IPS-18c (cell line): ENCODE measurements at regions not wholly inside any gene's neighbourhood (a gene's known extent, or its start where the extent isn't known, plus 50 kb on each side); places are given as distances from the start of the nearest gene placed in this dataset.

Source experiments
- H3K4me3 ChIP-seq: 2 replicates; pipeline ENCODE4 v1.7.0; 2013; ENCODE audit warnings: low read depth, mild to moderate bottlenecking, low read length, moderate library complexity; ENCODE audit not compliant: insufficient read depth
- H3K9me3 ChIP-seq: one replicate; pipeline ENCODE4 v1.6.1; 2013; ENCODE audit warnings: mild to moderate bottlenecking, low read length, moderate library complexity; ENCODE audit not compliant: control insufficient read depth, insufficient read depth

DNA sequence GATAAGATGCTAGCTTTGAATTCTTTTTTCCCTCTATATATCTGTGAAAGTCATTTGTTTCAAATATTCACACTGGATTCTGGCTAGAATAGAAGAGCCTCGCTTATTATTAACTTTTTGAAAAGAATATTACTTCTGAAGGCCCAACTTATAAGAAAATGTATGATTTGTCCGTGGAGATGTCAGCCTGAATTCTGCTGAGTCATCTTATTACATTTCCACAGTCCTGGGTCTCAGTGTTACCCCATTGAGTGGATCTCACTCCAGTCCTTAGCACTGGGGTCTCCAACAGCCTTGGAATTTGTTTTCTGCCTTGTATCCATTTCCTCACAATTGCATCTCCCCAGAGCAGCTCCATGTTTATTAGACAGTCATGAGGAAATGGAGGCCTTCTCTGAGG lies 907.9 kb downstream of the VRK1 start:
- Histone ChIP-seq H3K4me3 (no peak overlapping the region), H3K9me3 (no peaks in the 10 kb centered on the region)

DNA sequence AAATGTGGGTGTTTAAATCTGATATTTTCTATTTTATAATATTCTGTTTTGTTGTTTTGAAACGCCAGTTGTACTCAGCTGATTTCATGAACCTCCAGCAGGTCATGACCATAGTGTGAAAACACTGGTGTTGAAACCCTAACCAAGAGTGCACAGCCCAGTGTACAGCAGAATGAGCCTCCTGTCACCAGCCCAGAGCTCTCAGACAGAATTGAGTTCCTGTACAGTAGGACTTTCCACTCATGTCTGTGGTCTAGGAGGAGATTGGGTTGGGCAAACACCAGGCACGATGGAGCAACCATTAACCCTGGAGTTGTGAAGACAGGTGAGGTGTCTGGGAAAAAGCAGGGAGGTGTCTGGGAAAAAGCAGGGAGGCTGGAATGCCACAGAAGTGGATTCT lies 908.8 kb downstream of the VRK1 start:
- Histone ChIP-seq H3K4me3 (no peak overlapping the region), H3K9me3 (no peaks in the 10 kb centered on the region)

DNA sequence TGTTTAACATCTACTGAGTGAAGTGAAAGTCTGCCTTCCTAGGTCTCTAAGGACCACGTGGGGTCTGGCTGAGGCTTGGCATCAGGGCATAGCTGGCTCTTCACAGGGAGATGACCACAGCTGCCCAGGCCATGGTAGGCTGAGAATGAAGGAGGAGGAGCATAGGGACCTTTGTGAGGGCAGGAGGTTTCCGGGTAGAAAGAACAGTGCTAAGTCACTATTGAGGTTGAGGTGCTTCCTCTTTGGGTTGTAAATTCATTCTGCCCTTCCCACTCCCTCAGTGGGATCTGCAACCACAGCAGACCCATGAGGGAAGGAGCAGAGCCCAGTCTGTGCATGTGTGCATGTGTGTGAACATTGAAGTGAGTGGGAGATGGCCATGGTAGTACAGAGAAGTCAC lies 909.6 kb downstream of the VRK1 start:
- Histone ChIP-seq H3K9me3 (no peaks in the 10 kb centered on the region), H3K4me3 (no peak overlapping the region)

DNA sequence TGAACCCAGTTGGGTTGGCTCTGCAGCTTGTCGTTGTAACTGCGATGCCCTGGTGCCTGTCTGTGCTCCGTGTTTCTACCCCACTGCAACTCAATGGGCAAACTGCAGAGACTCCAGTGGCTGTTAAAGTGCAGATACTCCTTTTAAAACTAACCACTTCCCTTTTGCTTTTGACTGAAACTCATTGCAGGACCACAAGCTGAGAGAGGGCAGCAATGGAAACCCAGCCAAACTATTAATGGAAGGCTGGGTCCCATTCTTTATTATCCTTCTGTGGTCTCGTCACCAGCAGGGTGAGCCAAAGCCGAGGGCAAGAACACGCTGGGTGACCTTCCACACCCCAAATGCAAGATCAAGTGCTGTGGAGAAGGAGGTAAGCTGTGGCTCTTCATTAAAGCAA lies 910.4 kb downstream of the VRK1 start:
- Histone ChIP-seq H3K4me3 (no peak overlapping the region), H3K9me3 (no peaks in the 10 kb centered on the region)

DNA sequence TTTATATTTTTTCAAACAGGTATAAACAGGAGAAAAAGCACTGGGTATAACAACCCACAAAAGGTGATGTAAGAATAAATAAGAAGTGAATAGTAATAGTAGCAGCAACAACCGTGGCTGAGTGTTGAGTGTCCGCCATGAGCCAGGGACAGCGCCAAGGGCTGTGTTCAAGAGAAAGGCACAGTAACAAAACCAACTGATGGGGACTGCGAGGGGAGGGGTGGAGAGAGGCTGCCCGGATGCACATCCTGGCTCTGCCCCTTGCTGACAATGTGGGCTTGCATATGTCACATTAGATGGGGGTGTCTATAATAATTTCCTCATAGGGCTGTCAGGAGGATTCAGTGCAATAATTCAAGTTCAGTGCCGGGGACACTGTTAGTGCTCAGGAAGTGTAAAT lies 912.4 kb downstream of the VRK1 start:
- Histone ChIP-seq H3K9me3 (no peaks in the 10 kb centered on the region), H3K4me3 (no peak overlapping the region)

DNA sequence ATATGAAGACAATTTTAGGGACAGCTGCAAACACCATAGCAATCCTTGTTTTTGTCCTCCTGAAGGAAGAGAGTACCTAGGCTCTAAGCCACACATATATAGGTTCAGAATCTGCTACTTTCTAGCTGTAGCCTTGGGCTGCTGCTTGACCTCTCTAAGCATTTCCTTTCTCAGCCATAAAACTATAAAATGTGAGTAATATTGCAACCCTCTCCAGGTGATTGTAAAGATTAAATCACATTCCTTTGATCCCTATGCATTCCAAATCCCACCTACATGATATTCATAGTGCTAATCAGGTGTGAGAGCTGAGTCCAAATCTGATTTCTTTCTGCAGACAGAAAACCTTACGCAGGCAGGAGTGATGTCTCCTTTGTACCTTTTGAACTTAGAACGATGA lies 913.5 kb downstream of the VRK1 start:
- no peaks in the 10 kb centered on the region for H3K9me3 ChIP-seq
- H3K4me3 ChIP-seq = no peak overlapping the region

DNA sequence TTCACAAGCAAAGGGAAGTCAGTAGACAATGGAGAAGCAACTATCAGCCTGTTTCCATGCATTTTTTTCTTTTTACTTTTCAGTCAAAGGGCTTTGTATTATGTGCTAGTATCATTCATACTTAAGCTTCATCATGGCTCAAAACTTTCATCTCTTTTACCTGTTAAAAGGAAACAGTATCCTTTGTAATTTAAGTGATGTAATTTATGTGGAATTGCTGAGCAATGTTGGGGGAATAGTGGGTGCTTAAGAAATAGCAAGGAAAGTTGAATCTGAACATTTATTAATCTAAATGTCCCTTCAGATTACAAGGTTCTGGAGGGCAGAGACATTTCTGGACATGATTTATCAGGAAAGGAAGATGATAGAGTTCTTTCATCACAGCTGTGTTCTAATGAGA lies 915.3 kb downstream of the VRK1 start:
- Histone ChIP-seq H3K9me3 (no peaks in the 10 kb centered on the region), H3K4me3 (no peak overlapping the region)

DNA sequence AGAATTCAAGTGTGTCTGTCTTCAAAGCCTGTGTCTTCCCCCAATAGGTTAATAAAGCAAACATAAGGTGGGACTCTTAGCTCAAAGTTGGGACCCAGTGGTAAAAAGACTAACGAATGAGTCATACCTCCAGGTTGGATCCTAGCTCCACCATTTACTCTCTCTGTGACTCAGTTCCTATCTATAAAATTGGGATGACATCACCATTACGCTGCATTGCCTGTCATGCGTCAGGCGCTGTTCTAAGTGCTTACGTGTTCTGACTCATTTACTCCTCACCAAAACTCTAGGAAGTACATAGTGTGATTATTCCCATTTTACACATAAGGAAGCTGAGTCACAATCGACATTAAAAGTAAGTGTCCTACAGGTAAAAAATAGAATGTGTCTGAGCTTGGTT lies 915.8 kb downstream of the VRK1 start:
- Histone ChIP-seq H3K4me3 (no peak overlapping the region), H3K9me3 (no peaks in the 10 kb centered on the region)

DNA sequence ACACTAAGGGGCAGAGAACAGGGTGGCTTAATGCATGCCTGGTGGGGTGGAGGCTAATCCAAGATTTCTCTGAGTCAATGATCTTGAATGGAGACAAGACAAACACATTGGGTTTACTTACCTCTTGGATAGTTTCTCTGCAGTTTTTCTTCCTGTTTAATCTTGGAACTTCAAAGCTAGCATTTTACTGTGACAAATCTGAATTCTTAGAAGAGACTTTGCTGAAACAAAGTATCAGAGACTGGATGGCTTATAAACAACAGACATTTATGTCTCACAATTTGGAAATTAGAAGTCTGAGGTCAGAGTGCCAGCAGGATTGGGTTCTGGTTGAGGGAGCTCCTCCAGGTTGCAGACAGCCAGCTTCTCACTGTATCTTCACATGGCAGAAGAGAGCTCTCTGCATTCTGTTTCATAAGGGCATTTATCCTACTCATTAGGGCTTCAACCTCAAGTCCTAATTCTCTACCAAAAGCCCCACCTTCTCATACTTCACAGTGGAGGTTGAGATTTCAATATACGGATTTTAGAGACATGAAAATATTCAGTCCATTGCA lies 921.8 kb downstream of the VRK1 start:
- H3K4me3 ChIP-seq = no peak overlapping the region

DNA sequence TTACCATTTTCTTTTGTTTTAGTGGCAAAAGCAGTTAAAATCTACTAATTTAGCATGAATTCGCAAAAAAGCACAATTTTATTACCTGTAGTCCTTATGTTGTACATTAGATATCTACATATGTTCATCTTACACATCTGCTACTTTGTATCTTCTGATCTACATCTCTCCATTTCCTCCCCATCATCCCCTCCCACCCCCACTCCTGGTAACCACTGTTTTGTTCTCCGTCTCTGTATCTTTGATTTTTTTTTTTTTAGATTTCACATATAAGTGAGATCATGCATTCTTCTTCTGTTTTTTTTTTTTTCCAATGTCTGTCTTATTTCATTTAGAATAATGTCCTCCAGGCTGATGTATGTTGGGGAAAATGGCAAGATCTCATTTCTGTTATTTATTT lies 922.7 kb downstream of the VRK1 start:
- Histone ChIP-seq H3K4me3 (no peak overlapping the region), H3K9me3 (no peaks in the 10 kb centered on the region)

More for the DNA sequence above, 921.8 kb downstream of the VRK1 start:
- H3K9me3 ChIP-seq = no peaks in the 10 kb centered on the region

DNA sequence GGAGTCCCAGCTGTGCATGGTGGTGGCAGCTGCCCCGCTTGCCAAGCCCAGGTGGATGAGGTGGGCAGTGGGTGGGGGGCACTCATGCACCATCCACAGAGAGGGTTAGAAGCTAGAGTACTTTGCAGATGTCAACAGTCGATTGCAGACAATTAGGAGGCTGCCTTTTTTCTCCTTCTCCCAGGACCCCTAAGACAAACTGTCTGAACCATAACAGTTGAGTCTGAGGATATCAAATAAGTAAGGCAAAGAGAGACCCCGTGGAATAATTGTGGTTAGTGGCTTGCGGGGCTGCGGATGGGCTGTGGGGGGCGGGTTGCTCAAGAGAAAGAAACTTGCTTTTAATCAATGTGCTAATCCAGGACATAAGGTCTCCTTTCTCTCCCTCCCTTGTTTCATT lies 926.2 kb downstream of the VRK1 start:
- no peaks in the 10 kb centered on the region for H3K9me3 ChIP-seq
- H3K4me3 ChIP-seq = no peak overlapping the region

DNA sequence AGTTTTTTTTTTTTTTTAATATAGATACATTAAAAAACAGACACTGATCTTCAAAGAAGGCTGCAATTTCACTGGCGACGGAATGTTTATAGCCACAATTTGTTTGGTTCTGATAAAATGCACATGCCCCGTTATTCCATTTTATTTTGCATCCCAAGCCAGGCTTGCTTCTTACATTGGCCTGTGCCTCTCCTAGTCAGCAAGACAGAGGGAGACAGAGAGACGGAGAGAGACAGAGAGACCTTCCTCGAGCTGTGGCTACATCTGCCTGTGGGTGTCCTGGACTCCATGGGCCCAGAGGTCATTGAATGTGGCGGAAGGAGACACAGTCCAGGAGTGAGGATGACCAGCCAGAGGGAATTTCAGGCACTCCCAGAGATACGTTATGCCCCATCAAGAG lies 926.6 kb downstream of the VRK1 start:
- Histone ChIP-seq H3K9me3 (no peaks in the 10 kb centered on the region), H3K4me3 (no peak overlapping the region)

DNA sequence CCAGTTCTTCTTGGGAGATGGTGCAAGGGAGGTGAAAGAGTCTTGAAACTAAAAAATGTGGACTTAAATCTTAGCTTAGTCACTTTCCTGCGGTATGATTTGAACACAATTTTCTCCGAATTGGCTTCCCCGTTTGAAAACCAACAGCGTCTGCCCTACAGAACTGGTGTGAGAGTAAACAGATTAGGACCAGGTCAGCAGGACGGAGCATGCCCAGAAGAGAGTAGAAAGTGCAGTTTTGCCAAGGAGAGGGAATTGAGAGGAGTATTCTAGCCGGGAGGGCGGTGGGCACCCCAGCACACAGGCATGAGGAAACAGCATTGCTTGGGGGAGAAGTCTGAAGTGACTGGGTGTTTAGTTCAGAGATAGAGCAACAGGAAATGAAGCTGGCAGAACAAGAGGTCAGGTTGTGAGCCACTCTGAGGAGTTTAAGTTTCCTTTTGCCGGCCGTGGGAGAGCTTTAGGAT lies 927.1 kb downstream of the VRK1 start:
- Histone ChIP-seq H3K9me3 (no peaks in the 10 kb centered on the region), H3K4me3 (no peak overlapping the region)

DNA sequence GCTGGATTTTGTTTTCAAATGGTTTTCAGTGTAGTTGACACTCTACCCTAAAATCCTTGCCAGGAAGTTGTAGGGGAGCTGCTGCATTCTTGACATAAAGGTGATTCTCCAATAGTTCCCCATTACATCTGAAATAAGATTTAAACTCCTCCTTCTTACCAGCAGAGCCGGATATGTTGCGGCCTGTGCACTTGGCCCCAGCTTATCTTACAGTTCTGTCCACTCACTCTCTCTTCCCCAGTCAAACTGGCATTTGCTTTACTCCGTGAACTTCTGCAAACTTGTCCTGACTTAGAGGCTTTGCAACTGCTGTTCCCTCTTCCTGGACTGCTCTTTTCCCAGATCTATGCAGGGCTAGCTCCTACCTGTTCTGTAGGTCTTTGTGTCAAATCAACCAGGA lies 929.5 kb downstream of the VRK1 start:
- H3K9me3 ChIP-seq = no peaks in the 10 kb centered on the region
- no peak overlapping the region for H3K4me3 ChIP-seq

DNA sequence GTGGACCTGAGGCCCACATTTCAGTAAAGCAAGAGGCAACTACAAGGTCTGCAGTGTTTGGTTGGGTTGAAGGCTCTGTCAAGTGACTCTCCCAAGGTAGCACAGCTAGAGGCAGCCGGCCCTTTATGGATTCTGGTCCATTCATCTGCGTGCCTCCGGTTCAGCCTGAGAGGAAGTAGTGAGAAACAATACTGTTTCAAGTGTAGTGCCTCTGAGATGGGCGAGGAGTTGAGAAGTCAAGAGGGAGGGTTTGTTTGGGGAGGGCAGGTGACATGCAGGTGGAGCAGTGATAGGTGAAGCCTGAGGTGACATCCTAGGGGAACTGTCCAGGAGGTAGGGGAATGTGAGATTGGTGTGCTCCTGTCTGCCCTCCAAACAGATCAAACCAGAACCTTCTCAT lies 933.5 kb downstream of the VRK1 start:
- no peak overlapping the region for H3K4me3 ChIP-seq
- no peaks in the 10 kb centered on the region for H3K9me3 ChIP-seq

DNA sequence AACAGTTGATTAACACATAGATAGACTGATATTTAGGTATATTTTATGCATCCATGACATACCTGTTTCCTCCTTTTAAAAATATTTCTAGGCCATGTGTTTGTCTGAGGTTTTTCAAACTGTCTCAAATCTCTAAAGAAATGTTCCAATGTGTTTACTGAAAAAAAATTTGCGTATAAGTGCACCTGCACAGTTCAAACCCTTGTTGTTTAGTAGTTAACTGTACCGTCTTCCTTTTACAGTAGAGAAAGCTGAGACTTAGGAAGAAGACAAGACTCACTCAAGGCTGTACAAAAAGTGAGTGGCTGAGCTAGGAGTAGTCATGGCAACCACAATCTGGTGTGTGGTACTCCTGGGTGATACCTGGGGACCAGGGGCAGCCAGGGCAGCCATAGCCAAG lies 934.6 kb downstream of the VRK1 start:
- Histone ChIP-seq H3K9me3 (no peaks in the 10 kb centered on the region), H3K4me3 (no peak overlapping the region)

DNA sequence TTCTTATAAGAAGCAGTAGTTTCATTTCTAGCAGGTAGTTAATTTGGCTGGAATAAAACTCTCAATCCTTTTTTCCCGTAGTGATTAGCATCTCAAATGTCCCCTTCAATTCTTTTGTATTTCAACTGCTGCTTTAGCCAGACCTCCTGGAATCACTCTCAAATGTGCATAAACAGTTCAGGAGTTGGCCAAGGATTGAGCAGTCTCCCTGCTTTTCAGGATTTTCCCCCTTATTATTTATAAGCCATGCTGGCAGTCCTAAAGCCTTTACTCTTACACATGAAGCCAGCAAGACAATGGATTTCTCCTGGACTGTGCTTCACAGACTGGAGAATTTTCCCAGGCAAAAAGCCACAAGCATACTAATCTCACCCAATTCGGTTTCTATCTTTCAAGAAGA lies 950.1 kb downstream of the VRK1 start:
- no peaks in the 10 kb centered on the region for H3K9me3 ChIP-seq
- no peak overlapping the region for H3K4me3 ChIP-seq

DNA sequence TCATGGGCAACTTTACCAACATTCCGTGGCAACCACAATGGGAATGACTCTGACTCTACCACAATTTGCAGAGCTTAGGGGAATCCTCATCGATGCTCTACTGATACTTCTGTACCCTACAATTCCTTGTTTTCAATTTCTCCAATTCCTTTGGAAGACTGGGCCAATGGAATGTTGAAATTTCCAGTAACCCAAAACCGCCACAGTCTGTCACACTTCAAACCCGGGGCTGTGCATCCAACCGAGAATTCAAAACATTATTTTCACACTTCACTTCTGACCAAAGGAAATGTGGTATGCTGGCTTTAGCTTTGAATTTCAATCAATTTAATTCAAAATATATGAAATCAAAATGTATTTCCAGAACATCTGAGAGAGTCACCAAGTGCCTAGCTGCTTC lies 951.4 kb downstream of the VRK1 start:
- no peak overlapping the region for H3K4me3 ChIP-seq
- no peaks in the 10 kb centered on the region for H3K9me3 ChIP-seq

DNA sequence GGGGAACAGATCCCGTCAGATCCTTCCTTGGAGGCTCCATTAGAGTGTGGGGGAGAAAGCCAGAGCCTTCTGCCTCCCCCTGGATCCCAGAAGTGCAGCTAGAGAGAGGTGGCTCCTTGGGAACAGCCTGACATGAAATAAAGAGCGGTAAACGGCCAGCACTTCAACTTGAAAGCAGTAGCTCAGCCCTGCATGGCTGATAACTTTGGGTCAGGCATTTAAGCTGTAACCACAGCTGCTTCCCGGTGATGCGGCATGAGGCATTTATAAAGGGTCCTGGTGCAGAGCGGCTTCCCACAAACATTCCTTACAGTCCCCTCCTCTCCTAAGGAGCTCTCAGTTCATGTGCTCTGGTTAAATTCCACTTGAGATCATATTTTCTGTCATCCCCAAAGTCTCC lies 960.3 kb downstream of the VRK1 start:
- H3K9me3 ChIP-seq = no peaks in the 10 kb centered on the region

More for the DNA sequence above, 960.3 kb downstream of the VRK1 start:
- no peak overlapping the region for H3K4me3 ChIP-seq
